Caco-2 (cell line): ENCODE measurements at regions not wholly inside any gene's neighbourhood (a gene's known extent, or its start where the extent isn't known, plus 50 kb on each side); places are given as distances from the start of the nearest gene placed in this dataset.

ENCODE experiments used
- BruUV-seq: library from RNA; stranded (reverse); fragments of 400-500 nt; replicated peaks from 2 replicates; lab custom pipeline; 2021; lab: Mats Ljungman, UMichigan
- CTCF ChIA-PET: fragments of 300-600 bp; sonication (Branson Sonifier 250); formaldehyde crosslinking; loops from one replicate; lab custom pipeline; 2022; ENCODE audit warnings: antibody characterized with exemption; lab: Charles Lee
- POLR2A ChIA-PET: fragments of 300-600 bp; sonication (Branson Sonifier 250); formaldehyde crosslinking; loops from one replicate; lab custom pipeline; 2022; ENCODE audit warnings: antibody characterized with exemption; lab: Charles Lee
- DNase-seq, 2 experiments: peaks; one replicate each; pipeline versions ENCODE4 v3.0.0 to v3.0.0-alpha.2; 2020 to 2022
- H3K27me3 ChIP-seq: replicated peaks from 2 replicates; pipeline ENCODE4 v1.6.0; 2011; ENCODE audit warnings: low read length; ENCODE audit not compliant: control insufficient read depth, insufficient read depth
- H3K36me3 ChIP-seq: 2 replicates; pipeline ENCODE4 v1.5.1; 2011; ENCODE audit warnings: low read length; ENCODE audit not compliant: control insufficient read depth, insufficient read depth
- H3K4me1 ChIP-seq: fragments of 250-450 bp; sonication (Bioruptor Pico); 2 replicates; pipeline ENCODE4 v1.5.1; 2020; ENCODE audit warnings: mild to moderate bottlenecking
- H3K4me3 ChIP-seq: 2 replicates; pipeline ENCODE4 v1.5.1; 2011; ENCODE audit warnings: low read depth, mild to moderate bottlenecking, control low read depth, low read length
- H3K9me3 ChIP-seq: fragments of 250-450 bp; sonication (Bioruptor Pico); 2 replicates; pipeline ENCODE4 v1.5.1; 2020; ENCODE audit warnings: mild to moderate bottlenecking, moderate library complexity
- H3K27ac Mint-ChIP-seq: one replicate; pipeline ENCODE4 v1.8.0; 2022; ENCODE audit warnings: mixed read lengths; ENCODE audit not compliant: unreplicated experiment
- H3K27me3 Mint-ChIP-seq: one replicate; pipeline ENCODE4 v1.8.0; 2022; ENCODE audit warnings: mixed read lengths; ENCODE audit not compliant: insufficient read depth, unreplicated experiment
- H3K36me3 Mint-ChIP-seq: one replicate; pipeline ENCODE4 v1.8.0; 2022; ENCODE audit warnings: mild to moderate bottlenecking, mixed read lengths; ENCODE audit not compliant: insufficient read depth, unreplicated experiment
- H3K4me1 Mint-ChIP-seq: one replicate; pipeline ENCODE4 v1.8.0; 2022; ENCODE audit warnings: low read depth, mixed read lengths; ENCODE audit not compliant: unreplicated experiment
- H3K4me3 Mint-ChIP-seq: one replicate; pipeline ENCODE4 v1.8.0; 2022; ENCODE audit warnings: mild to moderate bottlenecking, moderate library complexity, mixed read lengths; ENCODE audit not compliant: unreplicated experiment
- H3K9me3 Mint-ChIP-seq: one replicate; pipeline ENCODE4 v1.8.0; 2022; ENCODE audit warnings: mixed read lengths; ENCODE audit not compliant: unreplicated experiment
- intact Hi-C: fragments of 100-400 bp; cut with micrococcal nuclease; formaldehyde crosslinking; loops from one replicate; pipeline ENCODE4 v1.10.0; 2022; ENCODE audit not compliant: unreplicated experiment
- TF ChIP-seq, protein P1 (sequence below), 2 experiments: fragments of 200-600 bp in 1 of 2; IDR thresholded peaks; 1 replicate in 1 of 2; 2 replicates in 1 of 2; pipeline versions ENCODE4 v1.5.1 to v1.8.0; 2011 to 2022; ENCODE audit warnings: antibody characterized with exemption in 1 of 2, control low read depth in 1 of 2, inconsistent platforms in 1 of 2, low read depth in 1 of 2, low read length in 1 of 2, mild to moderate bottlenecking in 1 of 2, moderate library complexity in 1 of 2; ENCODE audit not compliant: insufficient read depth in 1 of 2, severe bottlenecking in 1 of 2, unreplicated experiment in 1 of 2

DNA sequence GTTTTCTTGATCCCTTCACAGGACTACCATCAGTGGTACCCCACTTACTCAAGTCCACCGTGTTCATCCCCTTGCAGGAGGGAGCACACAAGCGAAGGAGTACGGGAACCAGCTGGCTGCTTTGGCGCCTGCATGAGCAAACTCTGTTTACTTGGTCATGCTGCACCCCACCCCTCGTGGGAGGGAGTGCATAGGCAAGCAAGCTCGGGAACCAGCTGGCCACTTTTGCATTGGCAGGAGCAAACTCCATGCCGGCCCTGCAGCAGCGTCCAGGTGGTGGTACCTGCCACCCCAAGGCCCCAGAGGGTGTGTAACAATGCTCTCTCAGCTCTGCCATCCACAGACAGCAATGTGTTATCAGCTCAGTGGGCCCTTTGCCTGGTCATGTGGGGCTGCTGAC is 737.8 kb downstream of the FAM181B start:
- intact Hi-C loops, result no loop called here
- no peaks in the 10 kb centered on the region for H3K36me3 ChIP-seq
- no peaks in the 10 kb centered on the region for H3K4me1 ChIP-seq
- TF ChIP-seq, protein P1, sequence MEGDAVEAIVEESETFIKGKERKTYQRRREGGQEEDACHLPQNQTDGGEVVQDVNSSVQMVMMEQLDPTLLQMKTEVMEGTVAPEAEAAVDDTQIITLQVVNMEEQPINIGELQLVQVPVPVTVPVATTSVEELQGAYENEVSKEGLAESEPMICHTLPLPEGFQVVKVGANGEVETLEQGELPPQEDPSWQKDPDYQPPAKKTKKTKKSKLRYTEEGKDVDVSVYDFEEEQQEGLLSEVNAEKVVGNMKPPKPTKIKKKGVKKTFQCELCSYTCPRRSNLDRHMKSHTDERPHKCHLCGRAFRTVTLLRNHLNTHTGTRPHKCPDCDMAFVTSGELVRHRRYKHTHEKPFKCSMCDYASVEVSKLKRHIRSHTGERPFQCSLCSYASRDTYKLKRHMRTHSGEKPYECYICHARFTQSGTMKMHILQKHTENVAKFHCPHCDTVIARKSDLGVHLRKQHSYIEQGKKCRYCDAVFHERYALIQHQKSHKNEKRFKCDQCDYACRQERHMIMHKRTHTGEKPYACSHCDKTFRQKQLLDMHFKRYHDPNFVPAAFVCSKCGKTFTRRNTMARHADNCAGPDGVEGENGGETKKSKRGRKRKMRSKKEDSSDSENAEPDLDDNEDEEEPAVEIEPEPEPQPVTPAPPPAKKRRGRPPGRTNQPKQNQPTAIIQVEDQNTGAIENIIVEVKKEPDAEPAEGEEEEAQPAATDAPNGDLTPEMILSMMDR (IDR thresholded peaks at IDR 0.05; ENCODE audit: insufficient read depth in 1 of 2, low read depth in 1 of 2, low read length in 1 of 2, severe bottlenecking in 1 of 2, unreplicated experiment in 1 of 2), result no peak
- no peak overlapping the region for H3K4me3 ChIP-seq
- Mint-ChIP-seq H3K9me3 (no peaks in the 10 kb centered on the region), H3K4me3 (no peak overlapping the region), H3K27ac (no peak overlapping the region), H3K4me1 (no peaks in the 10 kb centered on the region), H3K36me3 (no peaks in the 10 kb centered on the region), H3K27me3 (no peaks in the 10 kb centered on the region)
- ChIA-PET CTCF (no interaction called here), POLR2A (no interaction called here)
- BruUV-seq, result no TSS peak
- H3K9me3 ChIP-seq, result no peaks in the 10 kb centered on the region
- no peaks in the 10 kb centered on the region for H3K27me3 ChIP-seq
- no peak for DNase-seq

- H3K36me3 ChIP-seq, result no peaks in the 10 kb centered on the region
- no peak overlapping the region for H3K4me3 Mint-ChIP-seq
- no TSS peak for BruUV-seq
- no peaks in the 10 kb centered on the region for H3K9me3 ChIP-seq
- TF ChIP-seq, protein P1 (IDR thresholded peaks at IDR 0.05; ENCODE audit: insufficient read depth in 1 of 2, low read depth in 1 of 2, low read length in 1 of 2, severe bottlenecking in 1 of 2, unreplicated experiment in 1 of 2), result no peak
- H3K9me3 Mint-ChIP-seq, result no peaks in the 10 kb centered on the region
- DNase-seq, result no peak
- H3K27me3 ChIP-seq, result no peaks in the 10 kb centered on the region
- intact Hi-C loops, result no loop called here
- H3K4me1 ChIP-seq, result no peaks in the 10 kb centered on the region
- H3K4me1 Mint-ChIP-seq, result no peaks in the 10 kb centered on the region
- H3K4me3 ChIP-seq, result no peak overlapping the region
- no peaks in the 10 kb centered on the region for H3K36me3 Mint-ChIP-seq
- no peaks in the 10 kb centered on the region for H3K27me3 Mint-ChIP-seq
- CTCF ChIA-PET, result no interaction called here
- H3K27ac Mint-ChIP-seq, result no peak overlapping the region
- POLR2A ChIA-PET, result no interaction called here
These were observed 739.9 kb downstream of the FAM181B start for GRCh38 chr11:81993755-81994154.

DNA sequence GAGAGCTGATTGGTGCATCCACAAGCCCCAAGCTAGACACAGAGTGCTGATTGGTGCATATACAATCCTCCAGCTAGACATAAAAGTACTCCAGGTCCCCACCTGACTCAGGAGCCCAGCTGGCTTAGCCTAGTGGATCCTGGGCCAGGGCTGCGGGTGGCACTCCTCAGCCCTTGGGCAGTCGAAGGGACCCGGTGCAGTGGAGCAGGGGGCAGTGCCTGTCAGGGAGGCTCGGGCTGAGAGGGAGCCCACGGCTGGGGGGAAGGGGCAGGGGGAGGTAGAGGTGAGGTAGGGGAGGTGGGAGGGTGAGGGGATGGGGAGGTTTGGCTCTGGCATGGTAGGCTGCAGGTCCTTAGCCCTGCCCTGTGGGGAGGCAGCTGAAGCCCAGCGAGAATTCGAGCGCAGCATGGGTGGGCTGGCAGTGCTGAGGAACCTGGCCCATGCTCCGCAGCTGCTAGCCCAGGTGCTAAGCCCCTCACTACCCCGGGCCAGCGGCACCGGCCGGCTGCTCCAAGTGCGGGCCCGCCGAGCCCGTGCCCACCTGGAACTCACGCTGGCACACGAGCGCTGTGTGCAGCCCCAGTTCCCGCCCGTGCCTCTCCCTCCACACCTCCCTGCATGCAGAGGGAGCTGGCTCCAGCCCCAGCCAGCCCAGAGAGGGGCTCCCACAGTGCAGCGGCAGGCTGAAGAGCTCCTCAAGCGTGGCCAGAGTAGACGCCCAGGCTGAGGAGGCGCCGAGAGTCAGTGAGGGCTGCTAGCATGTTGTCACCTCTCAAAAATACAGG is 742.8 kb downstream of the FAM181B start:
- no peaks in the 10 kb centered on the region for H3K27me3 Mint-ChIP-seq
- no TSS peak for BruUV-seq
- intact Hi-C loops, result no loop called here
- Histone ChIP-seq H3K4me3 (no peak overlapping the region), H3K4me1 (no peaks in the 10 kb centered on the region), H3K9me3 (peaks cover 5% of the 10 kb centered on the region; the same call in 1 of the 2 replicates), H3K36me3 (no peaks in the 10 kb centered on the region), H3K27me3 (no peaks in the 10 kb centered on the region)
- no peak for DNase-seq
- H3K4me3 Mint-ChIP-seq, result no peak overlapping the region
- TF ChIP-seq, protein P1 (IDR thresholded peaks at IDR 0.05; ENCODE audit: insufficient read depth in 1 of 2, low read depth in 1 of 2, low read length in 1 of 2, severe bottlenecking in 1 of 2, unreplicated experiment in 1 of 2), result no peak
- no peaks in the 10 kb centered on the region for H3K9me3 Mint-ChIP-seq
- H3K36me3 Mint-ChIP-seq, result no peaks in the 10 kb centered on the region
- H3K27ac Mint-ChIP-seq, result no peak overlapping the region
- no peaks in the 10 kb centered on the region for H3K4me1 Mint-ChIP-seq
- ChIA-PET CTCF (no interaction called here), POLR2A (no interaction called here)
